SH-SY5Y (cell line): ENCODE measurements at regions not wholly inside any gene's neighbourhood (a gene's known extent, or its start where the extent isn't known, plus 50 kb on each side); places are given as distances from the start of the nearest gene placed in this dataset.

Experiments
- GATA2 ChIP-seq: IDR thresholded peaks from 2 replicates; pipeline ENCODE4 v1.6.1; 2011; ENCODE audit warnings: mild to moderate bottlenecking, low read depth, low read length
- GATA3 ChIP-seq: IDR thresholded peaks from 2 replicates; pipeline ENCODE4 v1.6.1; 2011; ENCODE audit warnings: low read depth, mild to moderate bottlenecking, low read length, moderate library complexity

DNA sequence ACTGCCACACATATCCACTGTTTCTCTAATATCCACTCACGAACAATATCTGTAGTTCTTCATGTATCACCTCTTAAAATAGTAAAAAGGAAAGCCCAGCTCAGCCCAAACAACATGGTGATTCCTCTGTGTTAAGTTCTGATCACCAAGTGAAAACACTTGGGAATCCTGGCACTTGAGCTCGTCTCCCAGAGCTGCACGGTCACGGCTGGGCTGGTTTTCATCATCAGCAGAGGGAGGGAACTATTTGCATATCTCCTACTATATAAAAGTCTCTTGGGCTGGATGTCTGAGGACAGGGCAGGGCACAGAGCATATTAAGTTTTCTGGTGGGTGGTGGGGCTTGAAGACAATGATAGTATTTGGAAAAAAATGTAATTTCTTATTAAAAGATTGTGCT, 870.6 kb downstream of the TMEM121 start:
- no peak for TF ChIP-seq GATA3
- TF ChIP-seq GATA2, result no peak

DNA sequence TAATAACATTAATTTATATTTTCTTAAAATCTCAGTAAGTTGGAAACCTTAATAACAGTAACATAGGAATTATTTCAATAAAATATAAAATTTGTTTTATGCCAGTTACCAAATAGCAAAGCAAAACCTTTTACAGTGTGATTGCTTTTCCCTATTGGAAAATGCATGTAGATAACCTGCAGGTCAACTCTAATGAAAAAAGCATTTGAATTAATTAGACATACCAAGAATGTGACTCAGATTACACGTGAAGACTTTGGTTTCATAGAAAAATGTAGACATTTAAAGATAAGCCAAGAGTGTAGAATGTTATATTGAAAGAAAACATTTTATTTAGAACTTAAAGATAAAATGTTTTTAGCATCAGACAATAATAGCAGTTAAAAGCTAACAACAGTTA, 888.1 kb downstream of the TMEM121 start:
- TF ChIP-seq GATA3 (no peak), GATA2 (no peak)

DNA sequence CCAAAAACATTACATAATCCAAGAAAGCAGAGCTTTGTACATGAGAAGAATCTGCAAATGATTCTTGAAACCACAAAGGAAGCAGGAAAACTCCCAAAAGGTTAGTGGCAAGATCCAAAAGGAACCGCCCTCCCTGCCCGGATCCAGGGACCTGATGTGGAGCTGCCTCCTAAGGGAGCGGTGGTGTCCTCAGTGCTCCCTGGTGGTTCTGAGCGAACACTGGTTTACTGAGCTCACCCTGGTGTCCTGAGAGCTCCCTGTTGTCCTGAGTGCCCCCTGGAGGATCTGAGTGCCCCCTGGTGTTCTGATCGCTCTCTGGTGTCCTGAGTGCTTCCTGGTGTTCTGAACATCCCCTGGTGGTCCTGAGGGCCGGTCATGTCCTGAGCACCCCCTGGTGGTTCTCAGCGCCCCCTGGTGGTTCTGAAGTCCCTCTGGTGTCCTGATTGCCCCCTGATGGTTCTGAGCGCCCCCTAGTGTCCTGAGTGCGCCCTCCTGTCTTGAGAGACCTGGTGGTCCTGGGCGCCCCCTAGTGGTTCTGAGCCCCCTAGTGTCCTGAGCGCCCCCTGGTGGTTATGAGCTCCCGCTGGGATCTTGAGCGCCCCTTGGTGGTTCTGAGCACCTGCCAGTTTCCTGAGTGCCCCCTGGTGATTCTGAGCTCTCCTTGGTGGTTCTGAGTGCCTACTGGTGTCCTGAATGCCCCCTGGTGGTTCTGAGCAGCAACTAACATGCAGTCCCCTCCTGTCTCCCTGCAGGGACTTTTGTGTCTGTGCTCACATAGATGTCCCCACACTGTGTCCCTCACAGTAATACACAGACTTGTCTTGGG, 891.1 kb downstream of the TMEM121 start:
- no peak for TF ChIP-seq GATA3
- TF ChIP-seq GATA2, result no peak

DNA sequence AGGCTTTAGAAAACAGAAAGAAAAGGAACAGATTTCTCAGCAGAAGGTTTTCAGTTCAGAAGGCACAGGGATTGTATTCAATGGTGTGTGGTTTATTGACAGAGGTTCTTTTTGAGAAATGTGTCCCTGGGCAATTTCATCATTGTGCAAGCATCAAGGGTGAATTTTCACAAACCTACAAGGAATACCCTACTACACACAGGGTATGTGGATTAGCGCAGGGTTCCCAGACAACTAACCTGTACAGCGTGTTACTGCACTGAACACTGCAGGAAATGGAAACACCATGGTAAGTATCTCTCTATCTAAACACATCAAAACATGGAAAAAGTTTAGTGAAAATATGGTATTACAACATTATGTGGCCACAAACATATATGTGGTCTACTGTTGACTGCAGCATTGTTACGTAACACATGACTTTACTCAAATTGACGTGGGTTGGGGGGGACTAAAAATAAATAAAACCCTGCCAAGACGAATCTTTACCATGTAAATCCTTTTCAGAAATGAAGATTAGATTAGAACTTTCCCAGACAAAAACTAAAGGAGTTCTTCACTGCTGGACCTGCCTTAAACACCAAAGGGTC, 893.1 kb downstream of the TMEM121 start:
- TF ChIP-seq GATA2 (no peak), GATA3 (no peak)

DNA sequence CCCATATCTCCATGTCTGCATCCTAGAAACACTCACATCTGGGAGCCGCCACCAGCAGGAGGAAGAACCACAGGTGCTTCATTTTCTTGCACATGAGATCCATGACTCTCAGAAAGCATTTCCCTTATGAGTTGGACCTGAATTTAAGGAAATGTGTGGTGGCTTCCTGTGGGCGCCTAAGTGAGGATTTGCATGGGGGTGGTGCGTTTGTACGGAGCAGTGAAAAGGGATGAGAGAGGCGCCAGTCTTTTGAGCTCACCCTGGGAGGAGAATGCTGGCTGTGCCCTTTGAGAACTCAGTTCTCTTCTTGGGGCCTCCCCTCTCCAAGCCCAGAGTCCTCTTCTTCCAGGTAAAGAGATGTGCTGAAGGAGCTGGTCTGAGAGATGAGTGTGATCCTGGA, 895.7 kb downstream of the TMEM121 start:
- TF ChIP-seq GATA2 (no peak), GATA3 (no peak)

DNA sequence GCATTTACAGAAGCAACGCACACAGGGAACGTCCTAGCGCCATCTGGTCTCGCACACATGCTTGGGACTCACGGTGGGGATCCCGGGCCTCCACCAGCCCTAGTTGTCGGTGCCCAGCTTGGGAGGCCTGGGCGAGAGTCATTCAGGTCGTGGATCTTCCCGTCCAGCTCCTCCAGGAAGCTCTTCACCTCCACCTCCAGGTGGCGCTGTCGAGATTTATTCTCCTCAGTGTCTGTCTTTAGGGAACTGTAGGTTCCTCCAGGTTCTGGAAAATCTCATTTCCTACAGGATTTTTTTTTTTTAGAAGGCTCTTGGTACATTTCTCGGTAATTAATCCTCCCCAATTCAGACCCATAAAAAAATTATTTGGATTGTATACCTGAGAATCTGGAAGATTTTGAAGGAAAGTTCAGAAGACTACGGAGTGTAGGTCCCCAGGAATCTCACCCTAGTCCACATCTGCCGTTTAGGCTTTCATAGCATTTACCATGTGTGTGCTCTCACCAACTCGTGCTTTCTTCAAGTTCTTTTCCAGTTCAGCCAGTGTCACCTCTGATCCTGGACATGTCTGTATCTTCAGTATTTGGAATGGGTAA, 910.0 kb downstream of the TMEM121 start:
- TF ChIP-seq GATA2, result no peak
- no peak for TF ChIP-seq GATA3

DNA sequence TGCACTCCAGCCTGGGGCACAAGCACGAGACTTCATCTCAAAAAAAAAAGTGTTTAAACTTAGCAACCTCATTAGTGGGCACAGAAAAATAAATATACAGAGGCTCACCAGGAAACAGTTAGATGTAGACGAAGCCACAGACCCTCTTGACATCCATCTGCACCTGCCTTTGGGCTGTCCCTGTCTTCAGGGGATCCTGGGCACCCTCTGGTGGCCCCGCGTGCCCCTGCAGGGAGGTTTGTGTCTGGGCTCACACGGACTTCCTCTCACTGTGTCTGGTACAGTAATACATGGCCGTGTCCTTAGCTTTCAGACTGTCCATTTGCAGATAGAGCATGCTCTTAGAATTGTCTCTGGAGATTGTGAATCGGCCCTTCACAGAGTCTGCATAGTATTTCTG, 916.5 kb downstream of the TMEM121 start:
- no peak for TF ChIP-seq GATA3
- no peak for TF ChIP-seq GATA2

DNA sequence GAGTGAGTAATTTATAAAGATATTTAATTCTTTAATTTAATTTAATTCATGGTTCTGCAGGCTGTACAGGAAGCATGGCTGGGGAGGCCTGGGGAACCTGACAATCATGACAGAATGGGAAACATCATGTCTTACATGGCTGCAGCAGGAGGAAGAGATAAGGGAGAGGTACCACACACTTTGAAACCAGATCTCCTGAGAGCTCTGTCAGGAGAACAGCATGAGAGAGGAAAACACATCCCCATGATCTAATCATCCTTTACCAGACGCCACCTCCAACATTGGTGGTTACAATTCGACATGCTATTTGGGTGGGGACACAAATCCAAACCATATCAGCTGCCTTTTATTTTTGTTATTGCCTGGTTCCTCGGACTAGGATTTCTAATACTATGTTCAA, 928.6 kb downstream of the TMEM121 start:
- no peak for TF ChIP-seq GATA3
- no peak for TF ChIP-seq GATA2

DNA sequence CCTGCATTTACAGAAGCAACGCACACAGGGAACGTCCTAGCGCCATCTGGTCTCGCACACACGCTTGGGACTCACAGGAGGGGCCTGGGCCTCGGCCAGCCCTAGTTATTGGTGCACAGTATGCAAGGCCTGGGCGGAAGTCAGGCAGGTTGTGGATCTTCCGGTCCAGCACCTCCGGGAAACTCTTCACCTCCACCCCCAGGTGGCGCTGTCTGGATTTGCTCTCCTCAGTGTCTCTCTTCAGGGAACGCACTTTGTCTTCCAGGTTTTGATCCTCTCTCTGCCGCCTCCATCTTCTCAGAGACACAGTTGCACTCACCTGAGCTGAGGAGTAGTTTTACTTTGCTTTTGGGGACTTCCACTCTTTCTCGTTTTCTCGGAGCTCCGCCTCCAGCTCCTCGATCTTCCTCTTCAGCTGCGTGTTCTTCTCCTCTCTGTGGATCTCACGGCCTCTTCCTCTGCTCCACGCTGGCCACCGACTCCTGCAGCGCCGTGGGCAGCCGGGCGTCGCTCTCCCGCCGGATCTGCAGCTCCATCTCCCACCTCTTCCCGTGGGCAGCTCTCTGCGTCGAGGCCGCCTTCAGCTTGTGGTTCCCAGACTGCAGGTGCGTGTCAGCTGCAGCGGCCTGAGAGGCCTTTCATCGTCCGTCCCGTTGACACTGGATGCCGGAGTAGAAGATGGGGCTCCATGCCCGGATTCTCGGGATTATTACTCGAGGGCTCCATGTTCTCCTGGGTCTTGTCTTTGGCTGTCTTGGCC, 933.8 kb downstream of the TMEM121 start:
- TF ChIP-seq GATA3 (no peak), GATA2 (no peak)

DNA sequence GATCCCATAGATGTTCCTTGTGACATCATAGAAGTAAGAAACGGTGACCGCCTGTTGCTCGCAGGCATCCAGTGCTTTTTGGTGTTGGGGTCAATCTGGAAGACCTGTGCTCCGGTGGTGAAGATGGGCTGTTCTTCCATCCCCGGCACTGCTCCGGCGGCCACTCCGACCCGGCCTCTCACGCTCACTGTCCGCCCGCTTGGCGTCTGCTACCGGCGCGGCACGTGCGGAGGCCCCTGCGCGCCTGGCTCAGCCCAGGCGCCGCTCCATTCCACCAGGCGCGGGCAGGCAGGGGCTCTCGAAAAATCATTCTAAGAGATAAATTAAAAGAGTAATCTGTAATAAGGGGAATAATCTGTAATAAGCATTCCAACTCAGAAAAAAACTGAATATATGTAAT, 934.5 kb downstream of the TMEM121 start:
- no peak for TF ChIP-seq GATA3
- no peak for TF ChIP-seq GATA2

DNA sequence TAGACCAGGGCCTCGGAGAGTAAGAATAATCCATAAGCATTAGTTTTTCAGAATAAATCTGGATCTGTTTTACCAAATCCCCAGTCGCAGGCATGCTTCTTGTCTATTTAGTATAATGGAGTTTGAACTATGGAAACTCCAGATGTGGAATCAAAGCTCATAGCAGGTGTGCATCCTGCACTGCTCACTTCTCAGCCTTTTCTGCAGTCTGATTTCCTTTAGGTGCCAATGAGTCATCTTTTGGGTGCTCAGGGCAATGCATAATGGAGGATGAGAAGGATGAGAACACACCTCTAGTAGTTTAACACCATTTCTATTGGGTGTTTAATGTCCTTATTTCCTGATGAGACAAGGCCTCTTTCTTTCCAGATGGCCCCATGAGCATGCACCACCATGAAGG, 961.2 kb downstream of the TMEM121 start:
- no peak for TF ChIP-seq GATA2
- TF ChIP-seq GATA3, result no peak

DNA sequence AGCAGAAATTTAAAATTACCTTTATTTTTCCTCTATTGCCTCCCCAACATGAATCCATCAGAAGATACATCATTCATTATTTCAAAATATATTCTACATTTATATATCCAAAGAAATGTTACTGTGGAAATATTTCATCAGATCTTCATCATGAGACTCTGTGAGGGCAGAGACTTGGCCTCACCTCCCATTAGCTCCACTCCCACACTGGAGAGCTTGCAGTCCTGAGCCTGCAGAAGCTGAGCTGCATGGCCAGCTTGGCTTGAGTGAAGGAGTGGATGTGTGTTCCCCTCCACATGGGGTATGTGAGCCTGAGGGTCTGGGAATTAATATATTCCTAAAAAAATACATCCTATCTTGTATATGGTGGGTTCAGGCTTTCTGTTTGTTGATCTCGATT, 961.9 kb downstream of the TMEM121 start:
- no peak for TF ChIP-seq GATA2
- TF ChIP-seq GATA3, result no peak

DNA sequence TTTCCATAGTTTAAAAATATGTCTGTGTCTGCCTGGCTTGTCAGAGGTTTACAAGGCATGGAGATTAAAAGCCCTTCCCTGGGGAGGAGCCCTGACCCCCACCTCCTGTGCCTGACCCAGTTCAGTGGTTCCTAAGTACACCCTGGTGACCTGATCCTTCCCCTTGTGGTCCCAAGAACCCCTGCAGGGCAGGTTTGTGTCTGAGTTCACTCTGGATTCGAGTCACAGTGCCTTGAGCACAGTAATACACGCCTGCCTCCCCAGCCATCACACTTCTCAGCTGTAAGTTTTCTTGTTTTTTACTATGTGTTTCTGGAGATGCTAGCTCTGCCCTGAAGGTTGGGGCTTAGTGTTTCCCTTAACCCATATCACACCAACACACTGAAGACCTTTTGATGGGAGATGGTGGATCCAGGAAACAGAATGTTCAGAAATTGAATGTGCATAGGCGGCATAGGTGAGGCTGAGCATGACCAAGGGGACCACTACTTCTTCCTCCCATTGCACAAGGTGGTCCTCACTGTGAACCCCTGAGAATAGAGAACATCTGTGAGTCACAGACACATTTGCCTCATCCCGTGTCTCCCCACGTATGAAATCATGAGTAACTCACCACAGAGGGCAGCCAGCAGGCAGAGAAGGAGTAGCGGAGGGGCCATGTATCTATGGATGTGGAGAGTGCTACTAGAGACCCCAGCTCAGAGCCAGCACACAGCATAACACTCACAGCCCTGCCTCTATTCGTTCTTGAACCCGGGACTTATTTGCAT, 962.9 kb downstream of the TMEM121 start:
- TF ChIP-seq GATA2 (no peak), GATA3 (no peak)

DNA sequence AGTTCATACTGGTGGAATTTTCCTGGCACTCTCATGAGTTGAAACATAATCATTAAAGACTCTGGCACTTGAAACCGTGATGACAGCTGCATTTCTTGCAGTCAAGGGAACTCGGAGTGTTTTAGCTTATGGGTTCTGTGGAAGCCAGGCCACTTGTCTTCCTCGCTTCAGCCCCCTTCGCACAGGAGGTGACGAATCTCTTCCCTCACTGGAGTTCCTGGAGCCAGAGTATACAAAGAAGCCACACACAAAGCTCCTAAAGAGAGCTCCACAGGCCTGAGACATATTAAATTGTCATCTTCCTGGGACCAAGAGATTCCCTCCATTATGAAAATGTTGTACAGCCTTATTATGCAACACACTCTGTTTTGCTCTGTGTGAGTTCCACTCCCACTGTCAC, 964.1 kb downstream of the TMEM121 start:
- TF ChIP-seq GATA2 (no peak), GATA3 (no peak)

DNA sequence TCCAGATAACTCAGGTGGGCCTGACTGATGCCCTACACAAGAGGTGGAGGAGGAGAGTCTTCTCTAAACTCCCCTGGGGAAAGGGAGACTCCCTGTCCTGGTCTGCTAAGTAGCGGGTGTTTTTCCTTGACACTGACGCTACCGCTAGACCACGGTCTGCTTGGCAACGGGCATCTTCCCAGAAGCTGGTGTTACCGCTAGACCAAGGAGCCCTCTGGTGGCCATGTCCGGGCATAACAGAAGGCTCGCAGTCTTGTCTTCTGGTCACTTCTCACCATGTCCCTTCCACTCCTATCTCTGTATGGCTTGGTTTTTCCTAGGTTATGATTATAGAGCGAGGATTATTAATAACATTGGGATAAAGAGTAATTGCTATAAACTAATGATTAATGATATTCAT, 965.5 kb downstream of the TMEM121 start:
- no peak for TF ChIP-seq GATA3
- no peak for TF ChIP-seq GATA2
